NOMO-1 treated with dmso at 0.1 percent for 144 hours (cell line): ENCODE measurements at regions not wholly inside any gene's neighbourhood (a gene's known extent, or its start where the extent isn't known, plus 50 kb on each side); places are given as distances from the start of the nearest gene placed in this dataset.

ENCODE experiments used
- DNase-seq: peaks from one replicate; lab custom pipeline; 2025; ENCODE audit not compliant: unreplicated experiment; lab: John Stamatoyannopoulos, UW

- DNase-seq, result no peak
These were observed 54.1 kb upstream of the ABL1 start for GRCh38 chr9:130780865-130781504.

- no peak for DNase-seq
These were observed 53.5 kb upstream of the ABL1 start for GRCh38 chr9:130781569-130781968.

GRCh38 chr9:130782886-130783530 is 52.0 kb upstream of the ABL1 start:
- no peak for DNase-seq

DNA sequence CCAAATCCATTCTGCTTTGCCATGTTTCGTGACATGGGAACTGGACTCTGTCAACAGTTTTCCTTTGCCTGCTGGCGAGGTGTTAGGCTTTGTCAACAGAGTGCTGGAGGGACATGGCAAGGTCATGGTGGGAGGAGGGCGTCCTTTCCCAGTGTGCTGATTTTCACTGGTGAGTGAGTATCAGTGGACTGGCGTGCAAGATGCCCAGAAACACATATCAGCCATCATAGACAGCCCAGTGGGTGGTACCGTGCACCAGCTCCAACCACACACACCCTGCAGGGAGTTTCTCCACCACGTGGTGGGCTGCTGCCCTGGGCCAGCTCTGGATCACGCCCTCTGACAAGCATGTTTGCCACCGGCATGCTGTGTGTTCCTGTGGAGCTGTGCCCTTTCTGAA is 50.0 kb upstream of the ABL1 start:
- no peak for DNase-seq
